ENCODE measurements at regions not wholly inside any gene's neighbourhood (a gene's known extent, or its start where the extent isn't known, plus 50 kb on each side); places are given as distances from the start of the nearest gene placed in this dataset.

- no peak for TF ChIP-seq ZNF274 (IDR thresholded peaks at IDR 0.05; ENCODE audit: low read depth, low read length)
- no peak for TF ChIP-seq SUZ12 (IDR thresholded peaks at IDR 0.05; ENCODE audit: extremely low read depth, insufficient read depth, insufficient read length)
- TF ChIP-seq YY1 (IDR thresholded peaks at IDR 0.05; ENCODE audit: insufficient read depth, insufficient read length) = no peak
Observed at GRCh38 chr6:139821676-139822223, 447.3 kb upstream of the CITED2 start.
